MG63 (cell line): ENCODE measurements at regions not wholly inside any gene's neighbourhood (a gene's known extent, or its start where the extent isn't known, plus 50 kb on each side); places are given as distances from the start of the nearest gene placed in this dataset.
A peak's percentile ranks its signal among the peaks of the same experiment; 100 is the strongest.

Experiments
- DNase-seq: peaks from one replicate; pipeline ENCODE4 v3.0.0-alpha.2; 2020
- H3K27me3 ChIP-seq: fragments of 250-450 bp; sonication (Bioruptor Pico); 2 replicates; pipeline ENCODE4 v1.5.1; 2020; ENCODE audit warnings: mild to moderate bottlenecking, moderate library complexity
- H3K36me3 ChIP-seq: fragments of 250-450 bp; sonication (Bioruptor Pico); 2 replicates; pipeline ENCODE4 v1.5.1; 2020; ENCODE audit warnings: mild to moderate bottlenecking, moderate library complexity
- H3K4me3 ChIP-seq: fragments of 250-450 bp; sonication (Bioruptor Pico); 2 replicates; pipeline ENCODE4 v1.5.1; 2020; ENCODE audit warnings: mild to moderate bottlenecking, moderate library complexity
- H3K9me3 ChIP-seq: fragments of 250-450 bp; sonication (Bioruptor Pico); 2 replicates; pipeline ENCODE4 v1.5.1; 2020; ENCODE audit warnings: mild to moderate bottlenecking, moderate library complexity

- no peak for DNase-seq
- no peaks in the 10 kb centered on the region for H3K27me3 ChIP-seq
- no peak overlapping the region for H3K4me3 ChIP-seq
- no peaks in the 10 kb centered on the region for H3K9me3 ChIP-seq
- no peaks in the 10 kb centered on the region for H3K36me3 ChIP-seq
These were observed 155.8 kb upstream of the UBL3 start for GRCh38 chr13:30006246-30006645.

- no peak overlapping the region for H3K4me3 ChIP-seq
- DNase-seq: no peak
- H3K9me3 ChIP-seq: no peaks in the 10 kb centered on the region
- no peaks in the 10 kb centered on the region for H3K36me3 ChIP-seq
- H3K27me3 ChIP-seq: no peaks in the 10 kb centered on the region
These were observed 153.8 kb upstream of the UBL3 start for GRCh38 chr13:30004204-30004603.

- no peaks in the 10 kb centered on the region for H3K36me3 ChIP-seq
- no peaks in the 10 kb centered on the region for H3K27me3 ChIP-seq
- H3K4me3 ChIP-seq: no peak overlapping the region
- DNase-seq: no peak
- H3K9me3 ChIP-seq: no peaks in the 10 kb centered on the region
These were observed 152.2 kb upstream of the UBL3 start for GRCh38 chr13:30002577-30002976.

GRCh38 chr13:30000370-30000765 lies 150.0 kb upstream of the UBL3 start:
- Histone ChIP-seq H3K4me3 (no peak overlapping the region), H3K9me3 (no peaks in the 10 kb centered on the region), H3K36me3 (no peaks in the 10 kb centered on the region), H3K27me3 (no peaks in the 10 kb centered on the region)
- no peak for DNase-seq

GRCh38 chr13:29999492-30000369 lies 149.3 kb upstream of the UBL3 start:
- Histone ChIP-seq H3K27me3 (no peaks in the 10 kb centered on the region), H3K36me3 (no peaks in the 10 kb centered on the region), H3K4me3 (no peak overlapping the region), H3K9me3 (no peaks in the 10 kb centered on the region)
- DNase-seq: no peak

- H3K4me3 ChIP-seq: no peak overlapping the region
- H3K36me3 ChIP-seq: no peaks in the 10 kb centered on the region
- no peaks in the 10 kb centered on the region for H3K27me3 ChIP-seq
- H3K9me3 ChIP-seq: no peaks in the 10 kb centered on the region
- DNase-seq: no peak
These were observed 145.9 kb upstream of the UBL3 start for GRCh38 chr13:29996316-29996715.

GRCh38 chr13:29994911-29995595 lies 144.6 kb upstream of the UBL3 start:
- H3K36me3 ChIP-seq: no peaks in the 10 kb centered on the region
- no peak for DNase-seq
- H3K4me3 ChIP-seq: no peak overlapping the region
- no peaks in the 10 kb centered on the region for H3K9me3 ChIP-seq
- no peaks in the 10 kb centered on the region for H3K27me3 ChIP-seq

GRCh38 chr13:29993716-29994488 lies 143.5 kb upstream of the UBL3 start:
- Histone ChIP-seq H3K4me3 (no peak overlapping the region), H3K27me3 (no peaks in the 10 kb centered on the region), H3K36me3 (no peaks in the 10 kb centered on the region), H3K9me3 (no peaks in the 10 kb centered on the region)
- DNase-seq: peak; percentile 67

GRCh38 chr13:29993196-29993595 lies 142.8 kb upstream of the UBL3 start:
- no peak for DNase-seq
- H3K36me3 ChIP-seq: no peaks in the 10 kb centered on the region
- no peak overlapping the region for H3K4me3 ChIP-seq
- H3K27me3 ChIP-seq: no peaks in the 10 kb centered on the region
- H3K9me3 ChIP-seq: peaks cover 2% of the 10 kb centered on the region; the same call in 1 of the 2 replicates

GRCh38 chr13:29991343-29991742 lies 140.9 kb upstream of the UBL3 start:
- Histone ChIP-seq H3K36me3 (no peaks in the 10 kb centered on the region), H3K27me3 (no peaks in the 10 kb centered on the region), H3K9me3 (peaks cover 15% of the 10 kb centered on the region), H3K4me3 (no peak overlapping the region)
- DNase-seq: peak; percentile 86

GRCh38 chr13:29987340-29987739 lies 136.9 kb upstream of the UBL3 start:
- peaks cover 22% of the 10 kb centered on the region for H3K9me3 ChIP-seq
- H3K27me3 ChIP-seq: no peaks in the 10 kb centered on the region
- H3K36me3 ChIP-seq: no peaks in the 10 kb centered on the region
- no peak for DNase-seq
- H3K4me3 ChIP-seq: no peak overlapping the region

GRCh38 chr13:29980339-29980738 lies 129.9 kb upstream of the UBL3 start:
- Histone ChIP-seq H3K9me3 (peaks cover 2% of the 10 kb centered on the region; the same call in 1 of the 2 replicates), H3K36me3 (no peaks in the 10 kb centered on the region), H3K27me3 (no peaks in the 10 kb centered on the region), H3K4me3 (no peak overlapping the region)
- DNase-seq: no peak

GRCh38 chr13:29978211-29978610 lies 127.8 kb upstream of the UBL3 start:
- H3K9me3 ChIP-seq: no peaks in the 10 kb centered on the region
- no peak for DNase-seq
- H3K36me3 ChIP-seq: no peaks in the 10 kb centered on the region
- no peaks in the 10 kb centered on the region for H3K27me3 ChIP-seq
- H3K4me3 ChIP-seq: no peak overlapping the region

GRCh38 chr13:29977476-29978120 lies 127.2 kb upstream of the UBL3 start:
- Histone ChIP-seq H3K9me3 (no peaks in the 10 kb centered on the region), H3K4me3 (no peak overlapping the region), H3K36me3 (no peaks in the 10 kb centered on the region), H3K27me3 (no peaks in the 10 kb centered on the region)
- DNase-seq: peak; percentile 58

GRCh38 chr13:29976535-29976934 lies 126.1 kb upstream of the UBL3 start:
- Histone ChIP-seq H3K36me3 (no peaks in the 10 kb centered on the region), H3K27me3 (no peaks in the 10 kb centered on the region), H3K9me3 (no peaks in the 10 kb centered on the region), H3K4me3 (no peak overlapping the region)
- DNase-seq: no peak

GRCh38 chr13:29975283-29975682 lies 124.9 kb upstream of the UBL3 start:
- DNase-seq: no peak
- no peaks in the 10 kb centered on the region for H3K9me3 ChIP-seq
- H3K36me3 ChIP-seq: no peaks in the 10 kb centered on the region
- H3K27me3 ChIP-seq: no peaks in the 10 kb centered on the region
- no peak overlapping the region for H3K4me3 ChIP-seq

GRCh38 chr13:29969286-29969685 lies 118.9 kb upstream of the UBL3 start:
- H3K4me3 ChIP-seq: no peak overlapping the region
- peak; percentile 74 for DNase-seq
- H3K9me3 ChIP-seq: peaks cover 13% of the 10 kb centered on the region
- no peaks in the 10 kb centered on the region for H3K36me3 ChIP-seq
- H3K27me3 ChIP-seq: no peaks in the 10 kb centered on the region
